NCI-H226 (cell line): ENCODE measurements at regions not wholly inside any gene's neighbourhood (a gene's known extent, or its start where the extent isn't known, plus 50 kb on each side); places are given as distances from the start of the nearest gene placed in this dataset.
"Not testable (repeated sequence)": the region's sequence is repeated elsewhere in the genome, so short reads cannot be mapped to it uniquely, and the experiment has no call there.

Experiments
- DNase-seq: peaks from one replicate; pipeline ENCODE4 v3.0.0-alpha.2; 2015

DNA sequence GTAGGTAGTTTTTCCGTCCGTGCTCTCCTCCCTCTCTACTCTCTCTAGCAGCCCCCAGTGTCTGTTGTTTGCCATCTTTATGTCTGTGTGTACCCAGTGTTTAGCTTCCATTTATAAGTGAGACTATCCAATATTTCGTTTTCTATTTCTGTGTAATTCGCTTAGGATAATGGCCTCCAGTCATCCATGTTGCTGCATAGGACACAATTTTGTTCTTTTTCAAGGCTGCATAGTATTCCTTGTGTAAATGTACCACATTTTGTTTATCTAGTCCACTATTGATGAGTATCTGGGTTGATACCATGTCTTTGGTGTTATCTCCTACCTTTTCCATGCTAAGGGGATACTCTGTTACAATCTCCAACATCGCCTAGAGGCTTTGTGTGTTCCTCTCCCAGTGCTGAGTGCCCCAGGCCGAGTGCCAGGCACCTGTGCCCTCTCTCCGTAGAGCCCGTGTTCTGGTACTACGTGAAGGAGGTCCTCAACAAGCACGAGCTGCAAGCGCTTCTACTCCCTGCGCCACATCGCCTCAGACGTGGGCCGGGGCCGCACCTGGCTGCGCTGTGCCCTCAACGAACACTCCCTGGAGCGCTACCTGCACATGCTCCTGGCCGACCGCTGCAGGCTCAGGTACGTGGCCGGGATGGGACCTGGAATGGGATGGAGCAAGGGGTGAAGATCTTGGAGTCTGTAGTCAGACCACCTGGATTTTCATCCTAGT, 51.0 kb downstream of the NPIPB11 start:
- not testable (repeated sequence) for DNase-seq

DNA sequence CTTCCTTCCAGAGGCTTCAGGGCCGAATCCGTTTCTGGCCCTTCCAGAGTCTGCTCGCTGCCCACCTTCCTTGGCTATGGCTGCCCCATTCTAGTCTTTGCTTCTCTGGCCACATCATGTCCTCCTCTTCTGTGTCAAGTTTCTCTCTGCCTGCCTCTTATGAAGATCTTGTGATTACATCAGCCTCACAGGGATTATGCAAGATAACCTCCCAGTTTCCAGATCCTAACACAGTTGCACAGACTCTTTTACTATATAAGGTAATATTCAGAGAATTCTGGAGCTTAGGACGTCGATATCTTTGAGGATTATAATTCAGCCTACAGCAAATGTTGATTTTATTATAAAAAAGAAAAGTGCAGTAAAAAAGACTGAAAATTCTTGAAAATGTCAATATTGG, 52.1 kb downstream of the NPIPB11 start:
- not testable (repeated sequence) for DNase-seq

DNA sequence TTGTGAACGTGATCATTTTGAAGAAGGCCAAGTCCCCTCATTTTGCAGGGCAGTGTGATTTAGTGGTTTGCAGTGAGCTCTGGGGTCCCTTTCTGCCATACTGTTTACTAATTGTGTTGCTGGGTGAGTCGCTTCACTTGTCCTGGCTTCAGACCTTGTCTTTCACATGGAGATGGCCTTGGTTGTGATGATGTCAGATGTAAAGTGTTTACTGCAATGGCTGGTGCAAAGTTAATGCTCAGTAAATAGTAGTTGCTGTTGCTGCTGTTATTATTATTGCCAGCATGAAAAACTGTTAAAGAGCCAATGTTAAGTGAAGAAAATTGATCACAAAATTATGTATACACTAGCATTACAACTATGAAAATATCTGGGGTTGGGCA, 53.9 kb downstream of the NPIPB11 start:
- not testable (repeated sequence) for DNase-seq

DNA sequence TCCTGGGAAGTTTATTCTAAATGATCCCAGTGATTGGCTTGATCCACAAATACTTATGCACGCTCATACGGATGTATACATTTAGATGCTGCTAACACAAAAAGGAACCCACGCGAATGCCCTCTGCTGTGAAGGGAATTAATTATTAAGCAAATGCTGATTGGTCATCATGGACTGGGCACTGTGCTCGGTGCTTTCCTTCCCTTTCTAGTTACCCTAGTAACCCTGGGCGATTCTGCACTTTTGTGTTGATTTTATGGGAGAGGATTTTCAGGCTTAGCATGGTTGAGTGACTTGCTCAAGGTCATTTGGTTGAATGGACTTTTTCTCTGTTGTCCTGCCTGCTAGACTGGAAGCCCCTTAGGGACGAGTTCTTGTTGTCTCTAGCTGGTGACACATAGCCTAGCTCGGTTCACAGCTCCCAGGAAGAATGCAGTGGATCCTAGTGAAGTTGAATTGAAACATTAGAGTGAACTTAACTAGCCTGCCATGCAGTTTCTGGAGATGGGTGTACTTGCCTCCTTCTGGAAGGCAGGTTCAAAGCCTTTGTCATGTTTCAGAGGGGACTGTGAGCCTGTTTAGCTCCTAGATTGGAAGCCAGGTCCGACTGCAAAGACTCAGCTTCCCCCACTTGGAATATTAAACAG, 54.4 kb downstream of the NPIPB11 start:
- not testable (repeated sequence) for DNase-seq

DNA sequence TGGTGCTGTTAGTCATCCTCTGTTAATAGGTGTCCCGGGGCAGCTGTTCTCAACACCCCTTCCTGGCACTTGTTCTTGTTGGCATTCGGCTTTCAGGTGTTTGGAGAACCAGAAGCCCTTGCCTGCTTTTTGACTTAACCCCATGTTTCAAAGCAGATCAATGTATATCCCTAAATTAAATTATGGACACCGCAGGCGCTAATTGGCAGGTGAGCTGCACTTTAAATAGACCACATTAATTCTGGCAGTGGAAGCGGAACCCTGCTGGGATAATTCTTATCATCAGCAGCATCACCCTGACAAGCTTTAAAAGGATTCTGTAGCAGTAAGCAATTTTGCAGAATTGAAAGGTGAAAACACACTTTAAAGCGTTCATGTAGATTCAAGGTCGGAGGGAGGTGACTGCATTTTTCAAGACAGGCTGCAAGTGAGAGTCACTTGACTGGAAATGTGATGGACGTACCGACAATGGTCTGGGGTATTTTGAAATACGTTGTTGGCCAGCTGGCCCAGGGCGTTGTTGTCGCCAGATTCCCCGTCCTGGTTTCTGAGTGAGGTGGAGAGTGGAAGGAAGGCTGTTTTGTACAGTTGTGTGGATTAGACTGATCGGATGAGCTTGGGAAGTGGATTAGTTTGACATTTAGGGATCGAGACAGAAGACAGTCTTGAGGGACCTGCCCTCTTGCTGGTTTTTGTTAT, 55.1 kb downstream of the NPIPB11 start:
- DNase-seq: not testable (repeated sequence)

DNA sequence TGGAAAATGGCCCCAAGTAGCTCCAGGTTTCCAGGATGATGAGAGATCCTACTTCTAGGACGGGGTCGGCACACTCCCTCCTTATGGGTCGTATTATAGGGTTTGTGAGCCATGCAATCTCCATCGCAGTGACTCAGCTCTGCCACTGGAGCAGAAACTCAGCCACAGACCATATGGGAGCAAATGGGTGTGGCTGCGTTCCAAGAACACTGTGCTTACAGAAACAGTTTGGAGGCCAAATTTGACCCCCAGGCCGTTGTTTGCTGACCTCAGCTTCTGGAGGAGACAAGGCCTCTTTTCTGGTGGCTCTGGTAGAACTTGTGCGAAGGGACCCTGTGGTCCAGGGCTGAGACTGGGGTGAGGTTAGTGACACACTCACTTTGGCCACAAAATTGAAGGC, 56.5 kb downstream of the NPIPB11 start:
- peak; percentile 46 for DNase-seq

DNA sequence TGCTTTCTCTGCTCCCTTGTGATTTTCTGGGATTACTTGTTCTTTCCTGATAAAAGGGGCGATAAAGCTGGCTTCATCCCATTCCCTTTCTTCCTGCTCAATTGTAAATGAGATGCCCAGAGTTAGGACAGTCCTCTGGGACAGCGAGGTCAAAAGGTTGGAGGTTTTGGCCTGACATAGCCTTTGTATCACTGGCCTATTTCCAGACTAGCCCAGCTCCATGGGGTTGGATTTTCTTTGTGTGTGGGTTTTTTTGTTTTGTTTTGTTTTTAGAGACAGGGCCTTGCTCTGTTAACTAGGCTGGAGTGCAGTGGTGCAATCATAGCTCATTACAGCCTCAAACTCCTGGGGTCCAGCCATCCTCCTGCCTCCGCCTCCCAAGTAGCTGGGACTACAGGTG, 57.8 kb downstream of the NPIPB11 start:
- not testable (repeated sequence) for DNase-seq

GRCh38 chr16:29348123-29348690, 58.3 kb downstream of the NPIPB11 start:
- not testable (repeated sequence) for DNase-seq

DNA sequence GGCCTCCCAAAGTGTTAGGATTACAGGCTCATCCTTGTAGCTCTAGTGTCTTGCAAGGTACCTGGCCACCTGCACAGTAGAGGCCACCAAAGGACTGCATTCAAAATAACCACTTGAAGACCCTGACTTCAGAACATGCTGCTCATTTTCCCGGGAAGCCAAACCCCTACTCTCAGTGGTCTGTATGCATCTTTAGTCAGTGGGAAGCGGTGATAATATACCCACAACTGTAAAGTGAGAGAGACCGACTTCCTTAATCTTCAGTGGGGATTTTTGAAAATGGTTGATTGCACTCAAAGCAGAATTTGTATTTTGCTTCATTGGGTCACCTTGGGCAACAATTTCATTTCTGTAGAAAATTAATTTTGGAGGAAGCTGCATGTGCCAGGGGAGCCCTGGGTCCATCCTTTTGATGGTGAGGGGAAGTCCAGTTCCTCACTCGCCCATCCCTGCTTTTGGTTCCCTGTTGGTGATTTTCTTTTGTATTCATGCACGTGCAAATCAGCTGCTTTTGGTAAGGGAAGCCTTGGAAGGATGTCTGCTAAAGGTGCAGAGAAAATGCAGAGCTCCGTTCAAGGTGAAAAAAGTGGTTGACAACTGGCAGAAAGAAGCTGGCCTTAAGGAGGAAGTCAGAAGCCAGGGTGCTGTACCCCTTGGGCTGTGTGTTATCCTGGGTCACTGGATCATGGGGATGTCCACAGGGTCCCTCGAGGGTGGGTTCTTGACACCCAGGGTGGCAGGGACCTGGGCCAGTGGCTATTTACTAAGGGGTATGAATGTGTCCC, 59.5 kb downstream of the NPIPB11 start:
- DNase-seq: not testable (repeated sequence)

- DNase-seq: not testable (repeated sequence)
Measured at GRCh38 chr16:29346203-29346602, 60.3 kb downstream of the NPIPB11 start.

- DNase-seq: not testable (repeated sequence)
Measured at GRCh38 chr16:29342937-29343336, 63.6 kb downstream of the NPIPB11 start.

- DNase-seq: peak; percentile 63
Measured at GRCh38 chr16:29340779-29341438, 65.6 kb downstream of the NPIPB11 start.

DNA sequence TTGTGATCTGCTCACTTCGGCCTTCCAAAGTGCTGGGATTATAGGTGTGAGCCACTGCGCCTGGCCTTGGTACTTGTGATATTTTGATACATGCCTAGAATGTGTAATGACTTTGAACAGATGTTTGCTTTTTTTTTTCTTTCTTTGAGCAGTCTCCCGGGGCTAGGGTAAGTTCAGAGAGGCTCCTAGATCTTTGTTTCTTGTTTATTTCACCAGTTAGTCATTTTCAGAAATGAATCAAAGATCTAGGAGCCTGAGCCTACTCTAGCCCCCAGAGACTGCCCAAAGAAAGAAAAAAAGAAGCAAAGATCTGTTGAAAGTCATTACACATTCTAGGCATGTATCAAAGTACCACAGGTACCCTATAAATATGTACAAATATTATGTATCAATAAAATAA, 66.3 kb downstream of the NPIPB11 start:
- not testable (repeated sequence) for DNase-seq

- not testable (repeated sequence) for DNase-seq
Measured at GRCh38 chr16:29338821-29339700, 67.5 kb downstream of the NPIPB11 start.

GRCh38 chr16:29337385-29337901, 69.1 kb downstream of the NPIPB11 start:
- DNase-seq: not testable (repeated sequence)

DNA sequence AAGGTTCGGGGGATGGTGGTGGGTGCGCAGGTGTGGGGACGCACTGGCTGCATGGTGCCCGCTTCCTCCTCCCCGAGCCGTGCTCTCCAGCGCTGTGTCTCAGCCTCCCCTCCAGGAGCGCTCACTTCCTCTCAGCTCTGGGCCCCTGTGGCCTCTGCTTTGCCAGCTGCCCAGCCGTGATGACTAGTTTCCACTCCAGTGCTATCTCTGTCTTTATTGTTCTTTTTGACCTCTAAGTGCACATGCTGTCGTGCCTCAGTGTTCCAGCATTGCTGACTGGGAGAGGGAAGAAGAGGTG, 71.0 kb downstream of the NPIPB11 start:
- DNase-seq: not testable (repeated sequence)

DNA sequence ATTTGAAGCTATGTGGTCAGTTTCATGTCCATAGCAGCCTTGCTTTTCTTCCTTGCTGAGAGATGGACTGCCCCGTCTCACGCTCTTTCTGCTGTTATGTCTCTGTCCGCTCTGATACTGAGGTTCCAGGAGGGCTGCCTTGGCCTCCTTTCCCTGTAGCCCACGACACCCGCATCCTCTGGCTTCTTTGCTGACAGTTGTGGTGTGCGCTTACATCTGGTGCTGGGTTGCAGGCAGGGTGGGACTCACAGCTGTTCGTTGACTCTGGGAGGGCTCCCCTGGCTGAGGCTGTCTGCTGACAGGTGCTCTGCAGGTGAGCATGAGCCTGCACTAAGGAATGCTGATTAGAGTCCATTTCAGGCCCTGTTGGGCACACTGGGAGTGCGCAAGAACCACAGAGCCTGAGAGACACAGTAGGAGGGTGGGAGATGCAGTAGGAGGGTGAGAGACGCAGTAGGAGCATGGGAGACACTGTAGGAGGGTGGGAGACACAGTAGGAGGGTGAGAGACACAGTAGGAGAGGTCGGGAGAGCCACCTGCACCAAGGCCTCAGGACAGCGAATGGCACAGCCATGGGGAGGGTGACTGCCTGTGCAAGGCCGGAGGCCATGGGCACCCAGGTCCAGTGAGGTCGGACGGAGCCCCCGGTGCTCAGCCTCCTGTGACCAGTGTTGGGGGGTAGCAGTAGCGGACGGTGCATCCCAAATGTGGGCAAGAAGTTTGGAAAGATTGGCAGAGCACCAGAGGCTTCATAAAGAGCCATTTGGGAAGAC, 71.5 kb downstream of the NPIPB11 start:
- not testable (repeated sequence) for DNase-seq

DNA sequence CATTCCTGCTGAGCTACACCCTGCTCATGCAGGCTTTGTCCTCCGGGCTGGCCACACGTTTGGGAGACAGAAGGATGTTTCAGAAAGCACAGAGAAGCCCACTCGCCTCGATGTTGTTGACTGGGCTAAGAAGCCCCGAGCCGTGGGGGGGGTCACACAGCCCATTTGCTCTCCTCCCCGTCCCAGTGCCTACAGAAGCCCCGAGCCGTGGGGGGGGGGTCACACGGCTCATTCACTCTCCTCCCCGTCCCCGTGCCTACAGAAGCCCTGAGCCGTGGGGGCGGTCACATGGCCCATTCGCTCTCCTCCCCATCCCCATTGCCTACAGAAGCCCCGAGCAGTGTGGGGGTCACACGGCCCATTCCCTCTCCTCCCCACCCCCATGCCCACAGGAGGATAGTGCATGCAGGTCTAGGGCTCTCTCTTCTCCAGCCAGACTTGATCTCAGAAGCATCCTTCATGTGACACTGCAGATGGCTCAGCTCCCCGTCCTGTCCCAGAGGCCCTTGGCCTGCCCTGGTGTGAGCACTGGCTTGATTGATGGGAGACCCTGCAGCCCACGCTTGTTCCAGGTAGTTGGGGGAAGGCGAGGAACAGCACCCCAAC, 72.9 kb downstream of the NPIPB11 start:
- DNase-seq: not testable (repeated sequence)

- DNase-seq: not testable (repeated sequence)
Measured at GRCh38 chr16:29330623-29331022, 75.9 kb downstream of the NPIPB11 start.

DNA sequence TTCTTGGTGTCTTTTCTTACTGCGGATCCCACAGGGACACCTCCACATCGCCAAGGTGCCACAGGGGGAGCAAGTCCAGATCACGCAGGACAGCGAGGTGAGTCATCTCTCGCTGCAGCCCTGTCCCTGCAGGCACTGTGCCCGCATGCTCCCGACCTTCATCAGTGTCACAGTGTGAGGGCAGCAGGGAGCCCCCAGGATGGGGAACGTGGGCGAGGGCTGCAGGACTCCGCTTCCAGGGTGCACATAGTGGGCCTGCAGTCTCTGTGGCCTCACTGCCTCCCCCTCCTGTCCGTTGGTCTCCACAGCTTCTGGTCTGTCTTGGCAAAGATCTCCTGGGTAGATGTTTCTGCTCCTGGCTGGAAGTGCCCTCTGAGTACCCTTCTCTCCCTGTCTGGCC, 78.0 kb downstream of the NPIPB11 start:
- not testable (repeated sequence) for DNase-seq
